AG08396 (cell line): ENCODE measurements at regions not wholly inside any gene's neighbourhood (a gene's known extent, or its start where the extent isn't known, plus 50 kb on each side); places are given as distances from the start of the nearest gene placed in this dataset.
A peak's percentile ranks its signal among the peaks of the same experiment; 100 is the strongest.
"Not testable (repeated sequence)": the region's sequence is repeated elsewhere in the genome, so short reads cannot be mapped to it uniquely, and the experiment has no call there.

ENCODE experiments used
- DNase-seq: peaks from one replicate; pipeline ENCODE4 v3.0.0; 2012; ENCODE audit warnings: low spot score, mixed read lengths

DNA sequence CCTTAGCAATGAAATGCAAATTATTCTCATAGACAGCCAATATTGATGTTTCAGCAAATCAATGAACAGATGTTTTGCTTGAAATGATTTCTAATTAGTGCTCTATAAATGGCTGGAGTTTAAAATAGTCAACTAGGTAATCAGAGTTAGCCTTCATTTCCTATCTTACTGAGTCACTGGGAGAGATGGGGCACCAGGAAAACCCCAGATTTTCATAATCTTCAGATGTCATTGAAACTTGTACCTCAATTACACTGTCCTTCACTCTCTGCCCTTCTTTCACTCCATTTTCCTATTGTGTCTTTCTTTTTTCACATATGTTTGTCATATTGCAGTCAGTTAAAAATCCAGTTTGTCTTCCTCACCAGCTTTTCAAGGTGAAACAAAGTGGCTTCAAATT, 92.7 kb downstream of the C12orf75 start:
- DNase-seq: no peak

GRCh38 chr12:105423921-105424320, 93.4 kb downstream of the C12orf75 start:
- DNase-seq: no peak

DNA sequence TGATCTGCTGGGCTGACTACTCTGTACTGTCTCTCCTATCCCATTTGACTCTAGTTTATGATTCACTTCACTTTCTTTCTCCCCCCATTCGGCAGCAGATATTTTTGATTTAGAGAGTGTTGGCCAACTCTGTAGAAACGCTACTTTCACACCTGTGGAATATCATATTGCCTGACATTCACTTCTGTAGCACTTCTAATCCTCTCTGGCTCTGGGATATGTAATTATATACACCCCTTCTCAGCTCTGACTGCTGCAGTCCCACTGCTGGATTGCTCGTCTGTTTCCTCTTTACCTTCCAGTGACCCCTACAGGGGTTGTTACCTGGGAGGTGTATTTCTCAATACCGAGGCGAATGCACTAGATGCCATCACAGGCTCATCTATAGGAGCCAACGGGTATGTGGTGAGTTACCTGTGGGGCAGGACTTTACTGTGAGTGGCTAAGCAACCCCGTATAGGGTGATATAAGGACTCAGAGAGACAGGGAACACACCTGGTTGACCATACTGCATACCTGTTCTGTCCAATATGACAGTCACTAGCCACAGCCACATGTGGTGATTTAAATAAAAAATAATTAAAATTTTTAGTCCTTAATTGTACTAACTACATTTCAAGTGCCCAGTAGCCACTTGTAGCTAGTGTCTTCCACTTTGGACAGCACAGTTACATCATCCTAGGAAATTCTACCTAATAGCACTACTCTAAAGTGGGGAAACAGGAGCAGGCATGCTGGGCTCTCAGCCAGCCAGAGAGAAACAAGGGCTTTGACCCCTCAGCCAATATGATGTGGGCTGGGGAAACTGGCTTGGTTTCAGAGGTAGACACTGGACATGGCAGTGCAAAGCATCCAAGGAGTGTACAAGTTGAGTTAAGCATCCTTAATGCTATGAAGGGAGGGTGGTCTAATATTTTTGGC, 95.0 kb downstream of the C12orf75 start:
- DNase-seq: no peak

DNA sequence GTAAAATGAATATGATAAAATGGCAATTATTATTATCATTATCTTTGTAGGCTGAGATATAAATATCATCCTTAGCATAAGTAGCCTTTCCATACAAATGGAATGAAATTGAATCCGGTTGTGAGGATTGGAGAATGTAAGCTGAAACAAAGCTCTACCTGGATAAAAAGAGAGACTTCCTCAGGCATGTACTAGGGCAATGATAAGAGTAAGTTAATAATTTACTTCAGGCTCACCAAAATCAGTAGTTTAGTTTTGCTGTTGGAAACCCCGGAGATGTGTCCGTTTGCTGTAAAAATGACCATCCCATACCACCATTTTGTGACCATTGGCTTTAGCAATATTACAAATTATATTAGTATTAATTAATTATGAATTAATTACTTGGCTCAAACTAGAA, 96.3 kb downstream of the C12orf75 start:
- DNase-seq: no peak

DNA sequence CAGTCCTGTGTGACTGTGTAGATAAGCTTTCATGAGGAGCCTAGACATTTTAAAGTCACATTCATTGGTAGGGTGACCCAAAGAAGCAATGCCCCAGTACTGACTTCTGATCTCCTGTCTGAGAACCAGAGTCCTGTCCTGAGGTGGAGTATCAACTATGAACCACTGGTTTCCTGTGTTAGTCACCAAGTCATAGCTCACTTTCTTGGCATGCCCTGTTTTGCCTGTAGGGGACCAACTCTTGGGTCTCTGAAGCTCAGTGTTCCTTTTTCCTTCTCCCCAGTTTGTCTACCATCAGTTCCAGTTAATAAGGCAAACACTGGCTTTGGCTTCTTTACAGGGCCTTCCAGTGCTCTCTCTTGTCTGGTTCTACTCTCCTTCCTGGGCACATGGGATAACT, 97.4 kb downstream of the C12orf75 start:
- DNase-seq: no peak

DNA sequence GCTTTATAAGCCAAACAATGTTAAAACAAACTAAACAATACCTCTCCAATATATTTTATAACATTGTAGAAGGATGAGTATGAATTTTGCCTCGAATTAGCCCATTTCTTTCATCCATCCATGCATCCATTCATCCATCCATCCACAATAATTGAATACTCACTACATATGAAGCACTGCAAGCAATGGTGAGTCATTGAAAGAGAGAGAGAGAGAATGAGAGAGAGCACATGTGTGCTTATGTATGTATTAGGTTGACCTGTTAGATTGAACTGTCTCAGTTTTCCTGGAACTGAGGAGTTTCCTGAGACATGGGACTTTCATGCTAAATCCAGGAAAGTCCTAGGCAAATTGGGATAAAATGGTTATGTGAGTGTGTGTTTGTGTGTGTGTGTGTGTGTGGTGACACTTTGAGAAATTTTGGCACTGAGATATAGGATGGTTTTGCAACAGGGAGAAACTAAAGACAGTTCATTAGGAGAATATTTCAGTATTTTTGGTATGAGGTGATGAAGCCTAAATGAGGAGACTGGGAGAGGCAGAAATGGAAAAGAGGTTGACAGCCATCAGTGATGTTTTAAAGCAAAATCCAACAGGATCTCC, 98.4 kb downstream of the C12orf75 start:
- DNase-seq: no peak

- DNase-seq: no peak
These were observed 99.0 kb downstream of the C12orf75 start for GRCh38 chr12:105429511-105429910.

DNA sequence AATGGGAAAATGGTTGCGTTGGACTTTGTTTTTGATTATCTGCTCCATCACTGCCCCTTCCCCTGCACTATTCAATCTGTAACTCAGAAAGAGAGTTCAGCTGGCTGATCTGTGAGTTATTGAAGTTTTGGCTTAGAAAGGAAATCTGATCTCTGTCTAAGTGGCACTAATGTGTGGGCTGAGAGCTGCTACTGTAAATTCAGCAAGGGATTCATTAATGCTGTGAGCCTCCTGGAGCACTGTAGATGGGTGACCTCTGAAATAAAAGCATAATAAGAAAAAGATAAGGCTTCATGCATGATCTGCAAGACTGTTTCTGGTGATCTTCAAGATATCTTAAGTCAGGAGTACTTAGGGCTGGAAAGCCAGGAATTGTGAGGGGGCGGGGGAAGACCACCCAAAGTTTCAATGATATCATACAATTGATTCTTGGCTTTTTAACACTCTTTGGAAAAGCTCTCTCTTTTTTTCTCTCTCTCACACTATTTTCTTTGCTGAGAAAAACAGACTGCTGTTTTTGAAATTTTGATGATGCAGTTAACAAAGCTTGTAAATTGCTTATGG, 101.1 kb downstream of the C12orf75 start:
- DNase-seq: no peak

DNA sequence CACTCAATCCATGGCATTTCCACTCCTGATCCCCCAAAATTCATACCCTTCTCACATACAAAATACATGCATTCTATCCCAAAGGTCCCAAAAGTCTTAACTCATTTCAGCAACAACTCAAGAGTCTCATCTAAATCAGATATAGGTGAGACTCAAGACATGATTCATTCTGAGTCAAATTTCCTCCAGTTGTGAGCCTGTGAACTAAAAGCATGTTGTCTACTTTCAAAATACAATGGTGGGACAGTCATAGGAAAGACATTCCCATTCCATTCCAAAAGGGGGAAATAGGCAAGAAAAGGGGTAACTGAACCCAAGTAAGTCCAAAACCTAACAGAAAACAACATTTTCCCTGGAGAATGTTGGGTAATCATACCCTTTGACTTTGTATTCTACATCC, 103.3 kb downstream of the C12orf75 start:
- no peak for DNase-seq

DNA sequence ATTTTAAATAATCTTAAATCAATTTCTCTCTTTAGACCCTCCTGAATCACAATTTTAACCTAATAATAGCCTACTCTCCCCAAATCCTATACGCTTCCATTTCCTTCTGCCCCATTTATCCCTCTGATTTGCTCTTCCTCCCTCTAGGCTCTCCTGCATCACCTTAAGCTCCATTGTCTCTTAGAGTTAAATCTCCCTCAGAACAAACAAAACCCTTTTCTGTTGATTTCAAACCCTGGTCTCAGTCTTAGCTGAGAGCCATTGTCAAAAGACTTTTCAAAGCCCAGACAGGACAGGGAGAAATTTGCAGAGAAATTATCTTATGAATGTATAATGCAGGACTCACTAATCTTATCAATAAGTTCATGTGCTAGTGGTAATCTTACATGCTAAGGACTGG, 106.1 kb downstream of the C12orf75 start:
- no peak for DNase-seq

GRCh38 chr12:105440037-105440664, 109.7 kb downstream of the C12orf75 start:
- DNase-seq: no peak

DNA sequence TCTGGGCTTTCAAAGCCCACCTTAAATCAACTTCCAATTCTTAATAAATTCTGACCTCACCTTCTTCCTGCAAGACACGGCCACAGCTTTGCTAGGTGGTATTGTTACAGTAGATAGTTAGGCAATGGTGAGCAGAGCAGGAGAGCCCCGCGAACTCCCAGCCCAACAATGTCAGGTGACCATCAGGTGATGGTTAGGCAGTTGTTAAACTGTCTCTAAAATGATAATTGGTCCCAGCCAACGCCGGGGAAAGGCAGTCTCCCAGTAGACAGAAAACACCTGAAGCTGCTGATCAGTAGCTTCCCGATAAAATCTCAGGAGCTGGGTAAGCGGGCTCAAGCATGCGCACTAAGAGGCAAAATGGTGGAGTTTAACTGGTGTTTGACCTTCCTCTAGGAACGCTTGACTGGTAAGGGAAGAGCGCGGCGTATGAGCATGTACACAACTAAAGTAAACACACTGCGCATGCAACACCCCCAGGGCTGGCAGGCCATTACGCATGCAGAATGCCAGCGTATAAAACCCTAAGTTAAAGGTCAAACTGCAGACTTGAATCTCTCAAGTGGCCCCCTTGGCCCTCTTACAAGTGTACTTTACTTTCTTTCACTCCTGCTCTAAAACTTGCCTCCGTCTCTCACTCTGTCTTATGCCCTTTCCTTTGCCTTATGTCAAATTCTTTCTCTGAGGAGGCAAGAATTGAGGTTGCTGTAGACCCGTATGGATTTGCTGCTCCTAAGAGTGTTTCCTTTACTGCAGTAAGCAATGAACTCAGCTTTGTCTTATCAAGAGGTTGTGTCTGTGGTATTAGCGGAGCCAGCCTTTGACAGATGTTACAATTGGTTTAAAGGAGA, 113.5 kb downstream of the C12orf75 start:
- no peak for DNase-seq

DNA sequence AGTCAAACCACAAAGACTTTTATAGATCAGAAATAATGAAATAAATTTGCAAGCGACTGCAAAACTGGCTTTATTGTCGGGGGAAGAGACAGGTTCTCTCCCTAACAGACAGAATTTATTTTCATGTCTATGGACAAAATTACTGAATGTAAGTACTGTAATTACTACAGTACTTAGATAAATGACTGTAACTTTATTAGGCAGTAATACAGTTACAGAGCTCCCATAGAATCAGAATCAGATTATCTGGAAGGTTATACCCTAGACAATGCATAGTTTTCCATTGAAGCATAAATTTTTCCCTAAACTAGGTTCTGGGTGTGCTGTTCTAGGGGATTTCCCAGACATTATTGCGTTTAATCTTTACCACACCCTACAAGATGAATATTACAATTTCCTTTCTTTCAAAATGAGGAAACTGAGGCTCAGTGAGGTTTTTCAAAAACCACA, 114.2 kb downstream of the C12orf75 start:
- no peak for DNase-seq

- DNase-seq: no peak
These were observed 114.8 kb downstream of the C12orf75 start for GRCh38 chr12:105445249-105445648.

GRCh38 chr12:105445649-105446048, 115.2 kb downstream of the C12orf75 start:
- no peak for DNase-seq

DNA sequence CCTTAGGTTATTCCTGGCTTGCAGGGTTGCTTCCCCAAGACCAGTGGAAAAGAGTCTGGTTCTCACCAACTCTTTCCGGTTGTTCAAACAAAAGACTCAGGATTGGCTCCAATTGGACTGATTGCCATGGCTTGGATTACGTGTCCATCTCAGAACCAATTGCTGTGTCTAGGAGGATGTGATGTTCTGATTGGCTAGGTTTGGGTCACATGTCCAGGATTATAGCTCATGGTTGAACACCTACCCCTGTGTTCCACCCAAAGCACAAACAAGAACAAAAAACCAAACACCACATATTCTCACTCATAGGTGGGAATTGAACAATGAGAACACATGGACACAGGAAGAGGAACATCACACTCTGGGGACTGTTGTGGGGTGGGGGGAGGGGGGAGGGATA, 116.0 kb downstream of the C12orf75 start:
- DNase-seq: not testable (repeated sequence)

DNA sequence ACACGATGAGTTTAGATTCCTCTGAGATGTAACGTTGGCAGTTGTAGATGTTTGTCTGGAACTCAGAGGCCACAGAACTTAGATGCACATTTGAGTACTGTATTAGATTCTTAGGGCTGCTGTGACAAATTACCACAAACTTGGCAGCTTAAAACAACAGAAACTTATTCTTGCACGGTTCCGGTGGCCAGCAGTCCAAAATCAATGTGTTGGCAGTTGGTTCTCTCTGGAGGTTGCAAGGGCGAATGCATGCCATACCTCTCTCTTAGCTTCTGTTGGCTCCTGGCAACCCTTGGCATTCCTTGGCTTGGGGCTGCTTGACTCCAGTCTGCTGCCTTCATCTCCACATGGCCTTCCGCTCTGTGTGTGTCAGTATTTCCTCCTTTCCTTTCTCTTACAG, 118.9 kb downstream of the C12orf75 start:
- no peak for DNase-seq

DNA sequence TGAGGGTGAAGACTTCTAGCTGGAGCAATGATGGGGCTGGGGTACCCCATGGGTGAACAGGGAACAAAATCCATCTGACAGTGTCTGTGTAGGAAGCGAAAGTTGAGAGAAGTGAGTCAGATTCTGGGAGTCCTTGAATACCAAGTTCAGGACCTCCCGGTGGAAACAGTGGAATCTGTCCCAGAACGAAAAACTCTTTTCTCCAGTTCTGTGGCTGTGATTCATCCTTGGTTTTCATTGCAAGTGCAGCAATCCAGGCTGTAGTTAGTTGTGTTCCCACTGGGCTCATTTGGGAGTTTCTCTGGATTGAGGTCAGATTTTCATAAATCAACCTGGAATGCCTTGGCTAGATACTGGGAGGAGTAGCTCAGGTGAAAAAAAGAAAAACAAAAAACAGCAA, 120.7 kb downstream of the C12orf75 start:
- DNase-seq: peak; percentile 29

DNA sequence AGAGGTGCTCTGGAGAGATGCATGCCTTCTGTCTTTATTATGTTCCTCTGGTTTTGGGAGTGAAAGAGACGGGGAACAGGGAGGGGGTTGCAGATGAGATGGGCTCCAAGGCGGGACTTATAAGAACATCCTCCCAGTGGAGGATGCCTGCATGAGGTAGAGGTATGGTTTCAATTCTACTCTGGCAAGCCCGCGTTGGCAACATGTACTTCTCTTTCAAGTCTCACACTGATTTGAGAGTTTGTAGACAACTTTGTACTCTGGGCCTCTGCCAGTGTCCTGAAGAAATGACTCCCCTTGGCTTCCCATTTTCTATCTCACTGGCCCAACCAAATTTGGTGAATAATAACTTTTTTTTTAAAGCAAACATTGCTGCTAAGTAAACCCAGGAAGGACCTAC, 121.3 kb downstream of the C12orf75 start:
- DNase-seq: no peak

DNA sequence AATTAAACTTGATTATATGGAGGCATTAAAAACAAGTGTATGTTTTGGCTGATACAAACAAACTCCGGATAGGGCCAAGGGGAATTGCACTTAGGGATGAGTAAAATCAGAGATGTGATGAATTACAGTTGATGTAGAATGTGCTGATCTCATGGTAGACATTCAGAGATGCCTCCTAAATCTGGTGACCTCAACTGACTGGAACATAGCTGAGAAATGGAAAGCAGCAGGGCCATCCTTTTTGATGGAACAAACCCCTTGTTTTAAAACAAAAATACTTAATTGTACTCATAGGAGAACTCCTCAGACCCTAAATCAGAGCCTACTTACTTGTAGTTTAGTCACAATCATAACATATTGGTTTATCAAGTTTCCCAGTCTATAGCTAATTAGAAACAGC, 122.8 kb downstream of the C12orf75 start:
- DNase-seq: no peak

DNA sequence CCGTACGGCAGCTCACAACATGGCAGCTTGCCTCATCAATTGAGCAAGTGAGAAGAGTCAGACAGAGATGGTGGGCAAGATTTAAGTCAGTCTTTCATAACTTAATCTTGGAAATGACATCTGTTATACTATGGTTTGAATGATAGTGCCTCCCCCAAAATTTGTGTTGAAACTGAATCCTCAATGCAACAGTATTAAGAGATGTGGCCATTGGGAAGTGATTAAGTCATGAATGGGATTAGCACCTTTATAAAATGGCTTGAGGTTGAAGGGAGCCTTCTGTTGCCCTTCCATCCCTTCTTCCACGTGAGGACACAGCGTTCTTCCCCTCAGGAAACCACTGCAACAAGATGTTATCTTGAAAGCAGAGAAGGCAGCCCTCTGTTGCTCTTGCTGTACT, 124.2 kb downstream of the C12orf75 start:
- DNase-seq: no peak

DNA sequence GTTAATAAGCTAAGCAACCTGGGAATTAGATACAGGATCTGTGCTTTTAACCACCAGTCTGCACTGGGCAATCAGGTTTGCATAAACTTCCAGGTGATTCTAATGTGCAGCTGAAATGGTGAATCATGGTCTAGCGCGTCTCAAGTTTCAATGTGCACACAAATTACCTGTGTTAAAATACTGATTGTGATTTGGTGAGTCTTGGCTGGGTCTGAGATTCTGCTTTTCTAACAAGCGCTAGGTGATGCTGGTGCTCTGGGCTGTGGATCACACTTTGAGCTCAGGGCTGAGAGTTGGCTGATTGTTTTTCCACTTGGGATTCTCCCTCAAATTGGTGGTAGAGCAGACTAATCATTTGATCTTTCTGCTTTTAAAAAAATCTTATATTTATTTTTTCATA, 124.8 kb downstream of the C12orf75 start:
- no peak for DNase-seq
